Vagina (tissue), 2 donors: ENCODE measurements at regions not wholly inside any gene's neighbourhood (a gene's known extent, or its start where the extent isn't known, plus 50 kb on each side); places are given as distances from the start of the nearest gene placed in this dataset.

ENCODE experiments used
- POLR2A ChIP-seq, 2 donors: fragments of 450-650 bp; IDR thresholded peaks; one replicate each; pipeline ENCODE4 v1.6.1; 2017; ENCODE audit warnings: antibody characterized with exemption in 2 of 2, mild to moderate bottlenecking in 2 of 2, moderate library complexity in 2 of 2
- TF ChIP-seq, protein P1 (sequence below), 3 experiments: fragments of 450-650 bp in 2 of 3; fragments of 200-600 bp in 1 of 3; sonication (generic) in 1 of 3; IDR thresholded peaks; one replicate each; pipeline ENCODE4 v1.5.1; 2017 to 2019; ENCODE audit warnings: antibody characterized with exemption in 3 of 3, mild to moderate bottlenecking in 2 of 3, moderate library complexity in 2 of 3

DNA sequence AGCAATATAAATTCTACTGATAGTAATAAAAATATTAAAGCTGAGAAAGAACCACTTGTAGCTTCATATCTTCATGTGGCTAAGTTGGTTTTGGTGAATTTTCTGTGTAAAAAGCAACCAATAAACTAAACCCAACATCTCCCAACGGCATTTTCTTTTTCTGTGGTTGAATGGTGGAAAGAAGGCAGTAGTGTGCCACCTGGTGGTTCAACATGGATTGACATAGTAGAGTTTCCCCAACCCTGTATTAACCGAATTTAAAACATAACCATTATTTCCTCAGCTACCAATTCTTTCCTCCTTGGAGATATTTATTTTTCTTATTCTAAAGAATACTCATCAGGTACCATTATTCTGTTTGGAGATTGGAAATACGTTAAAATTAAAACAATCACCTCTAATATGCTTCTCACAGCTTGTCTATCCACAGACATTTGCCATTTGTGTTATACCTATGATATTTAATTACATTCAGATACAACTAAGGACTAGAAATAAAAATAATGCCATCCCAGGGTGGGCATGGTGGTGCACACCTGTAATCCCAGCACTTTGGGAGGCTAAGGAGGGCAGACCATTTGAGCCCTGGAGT lies 117.1 kb upstream of the EEF1E1 start:
- TF ChIP-seq, protein P1, sequence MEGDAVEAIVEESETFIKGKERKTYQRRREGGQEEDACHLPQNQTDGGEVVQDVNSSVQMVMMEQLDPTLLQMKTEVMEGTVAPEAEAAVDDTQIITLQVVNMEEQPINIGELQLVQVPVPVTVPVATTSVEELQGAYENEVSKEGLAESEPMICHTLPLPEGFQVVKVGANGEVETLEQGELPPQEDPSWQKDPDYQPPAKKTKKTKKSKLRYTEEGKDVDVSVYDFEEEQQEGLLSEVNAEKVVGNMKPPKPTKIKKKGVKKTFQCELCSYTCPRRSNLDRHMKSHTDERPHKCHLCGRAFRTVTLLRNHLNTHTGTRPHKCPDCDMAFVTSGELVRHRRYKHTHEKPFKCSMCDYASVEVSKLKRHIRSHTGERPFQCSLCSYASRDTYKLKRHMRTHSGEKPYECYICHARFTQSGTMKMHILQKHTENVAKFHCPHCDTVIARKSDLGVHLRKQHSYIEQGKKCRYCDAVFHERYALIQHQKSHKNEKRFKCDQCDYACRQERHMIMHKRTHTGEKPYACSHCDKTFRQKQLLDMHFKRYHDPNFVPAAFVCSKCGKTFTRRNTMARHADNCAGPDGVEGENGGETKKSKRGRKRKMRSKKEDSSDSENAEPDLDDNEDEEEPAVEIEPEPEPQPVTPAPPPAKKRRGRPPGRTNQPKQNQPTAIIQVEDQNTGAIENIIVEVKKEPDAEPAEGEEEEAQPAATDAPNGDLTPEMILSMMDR (IDR thresholded peaks at IDR 0.05) = peak in 2 of 3 experiments; percentile 51 to 75
- no peak for TF ChIP-seq POLR2A (IDR thresholded peaks at IDR 0.05)
